GM12878 (cell line): ENCODE measurements at regions not wholly inside any gene's neighbourhood (a gene's known extent, or its start where the extent isn't known, plus 50 kb on each side); places are given as distances from the start of the nearest gene placed in this dataset.

Experiments used
- ATAC-seq: fragments of 200-7000 bp; cut with Tn5 transposase; 3 replicates; pipeline ENCODE4 v1.9.1; 2020; ENCODE audit warnings: mild to moderate bottlenecking, moderate library complexity
- BruUV-seq: library from RNA; stranded (reverse); fragments of 400-500 nt; replicated peaks from 2 replicates; lab custom pipeline; 2021; lab: Mats Ljungman, UMichigan
- CTCF ChIA-PET: fragments of 300-600 bp; sonication (Branson Sonifier 250); formaldehyde crosslinking; extraction: SDS; loops from one replicate; lab custom pipeline; 2021; ENCODE audit warnings: inconsistent platforms; lab: Yijun Ruan, JAX
- POLR2A ChIA-PET: fragments of 350-600 bp; formaldehyde crosslinking; extraction: SDS; loops from one replicate; lab custom pipeline; 2021; ENCODE audit warnings: inconsistent platforms; lab: Charles Lee
- RAD21 ChIA-PET: fragments of 300-600 bp; sonication (Branson Sonifier 250); formaldehyde crosslinking; loops from one replicate; lab custom pipeline; 2023; ENCODE audit warnings: antibody characterized with exemption; ENCODE audit not compliant: unreplicated experiment; lab: Charles Lee
- SMC1A ChIA-PET: fragments of 300-600 bp; sonication (Branson Sonifier 250); formaldehyde crosslinking; loops from one replicate; lab custom pipeline; 2023; ENCODE audit not compliant: unreplicated experiment, uncharacterized antibody; lab: Charles Lee
- DNase-seq: peaks from one replicate; pipeline ENCODE4 v3.0.0-alpha.2; 2011; ENCODE audit warnings: low read depth, low spot score
- FAIRE-seq: peaks from 3 replicates; lab custom pipeline; 2011; peaks lifted over from hg19 to GRCh38; lab: Jason Lieb, UNC
- H2AFZ ChIP-seq: 2 replicates; pipeline ENCODE4 v1.6.0; 2011; ENCODE audit warnings: low read depth, low read length, control low read depth; ENCODE audit not compliant: control insufficient read depth
- H3K27ac ChIP-seq: 2 replicates; pipeline ENCODE4 v1.5.1; 2011; ENCODE audit warnings: control low read depth; ENCODE audit not compliant: control insufficient read depth, insufficient read depth
- H3K27me3 ChIP-seq, 2 experiments: replicated peaks in 1 of 2; 2 replicates each; pipeline versions ENCODE4 v1.6.0 to v1.6.1; 2011; ENCODE audit warnings: low read length in 1 of 2; ENCODE audit not compliant: control insufficient read depth in 2 of 2, insufficient read depth in 2 of 2
- H3K36me3 ChIP-seq, 2 experiments: 2 replicates each; pipeline ENCODE4 v1.5.1; 2011; ENCODE audit warnings: low read length in 1 of 2; ENCODE audit not compliant: control insufficient read depth in 2 of 2, insufficient read depth in 2 of 2
- H3K4me1 ChIP-seq: 2 replicates; pipeline ENCODE4 v1.6.1; 2011; ENCODE audit warnings: mild to moderate bottlenecking, low read length, moderate library complexity, mixed read lengths; ENCODE audit not compliant: control insufficient read depth, insufficient read depth
- H3K4me2 ChIP-seq: 2 replicates; pipeline ENCODE4 v1.6.0; 2011; ENCODE audit warnings: control low read depth; ENCODE audit not compliant: control insufficient read depth, insufficient read depth
- H3K4me3 ChIP-seq: fragments of 200-600 bp; sonication (generic); 2 replicates; pipeline ENCODE4 v1.5.1; 2016
- H3K79me2 ChIP-seq: 2 replicates; pipeline ENCODE4 v1.6.0; 2011; ENCODE audit warnings: low read length; ENCODE audit not compliant: control insufficient read depth, insufficient read depth
- H3K9ac ChIP-seq: 2 replicates; pipeline ENCODE4 v1.8.0; 2011; ENCODE audit warnings: low read length, control low read depth, mixed read lengths; ENCODE audit not compliant: control insufficient read depth, insufficient read depth
- H3K9me3 ChIP-seq: replicated peaks from 3 replicates; pipeline ENCODE4 v1.5.1; 2011; ENCODE audit warnings: mild to moderate bottlenecking, low read length; ENCODE audit not compliant: control insufficient read depth, insufficient read depth
- H4K20me1 ChIP-seq: 2 replicates; pipeline ENCODE4 v1.6.0; 2011; ENCODE audit not compliant: control insufficient read depth, insufficient read depth
- BHLHE40 ChIP-seq, 2 experiments: fragments of 450-650 bp in 1 of 2; IDR thresholded peaks; 2 replicates each; pipeline ENCODE4 v1.6.1; 2011 to 2017; ENCODE audit warnings: low read depth in 2 of 2, borderline replicate concordance in 1 of 2, improper control_type of control experiment in 1 of 2, low read length in 1 of 2, mild to moderate bottlenecking in 1 of 2
- CHD4 ChIP-seq: fragments of 200-600 bp; sonication (generic); IDR thresholded peaks from 2 replicates; pipeline ENCODE4 v1.6.1; 2016; ENCODE audit warnings: mild to moderate bottlenecking
- FOS ChIP-seq: IDR thresholded peaks from 3 replicates; pipeline ENCODE4 v1.6.1; 2011; ENCODE audit warnings: borderline replicate concordance; ENCODE audit not compliant: insufficient read length; ENCODE audit errors: extremely low read depth
- IKZF1 ChIP-seq: fragments of 450-650 bp; conservative IDR thresholded peaks from 2 replicates; pipeline ENCODE4 v1.6.1; 2017; ENCODE audit warnings: antibody characterized with exemption, mild to moderate bottlenecking
- MTA2 ChIP-seq: fragments of 450-650 bp; IDR thresholded peaks from 2 replicates; pipeline ENCODE4 v1.6.1; 2016; ENCODE audit warnings: low read depth, mild to moderate bottlenecking, moderate library complexity
- NFIC ChIP-seq: IDR thresholded peaks from 2 replicates; pipeline ENCODE4 v1.6.1; 2012; ENCODE audit warnings: low read depth, mild to moderate bottlenecking, inconsistent platforms, low read length, moderate library complexity
- NRF1 ChIP-seq: conservative IDR thresholded peaks from 2 replicates; pipeline ENCODE4 v1.6.1; 2011; ENCODE audit warnings: mild to moderate bottlenecking, low read depth, low read length, improper control_type of control experiment
- POLR2AphosphoS2 ChIP-seq: IDR thresholded peaks from 2 replicates; pipeline ENCODE4 v1.6.1; 2011; ENCODE audit warnings: low read depth, mild to moderate bottlenecking, low read length, improper control_type of control experiment, moderate library complexity
- TARDBP ChIP-seq: IDR thresholded peaks from 2 replicates; pipeline ENCODE4 v1.6.1; 2016; ENCODE audit warnings: borderline replicate concordance
- YY1 ChIP-seq: IDR thresholded peaks from 2 replicates; pipeline ENCODE4 v1.6.1; 2011; ENCODE audit warnings: low read depth, mild to moderate bottlenecking, low read length
- WGBS: methylation state at CpG from one replicate; pipeline ENCODE4 v1.1.6; 2016; ENCODE audit warnings: low lambda C conversion rate; ENCODE audit not compliant: insufficient replicate concordance, insufficient coverage; ENCODE audit errors: missing lambda C conversion rate; 5-methylcytosine and 5-hydroxymethylcytosine counted together
- in situ Hi-C: fragments of 300-500 bp; cut with MboI; formaldehyde crosslinking; loops from 9 replicates; pipeline ENCODE4 v1.14.3; 2018; ENCODE audit warnings: mixed read lengths
- intact Hi-C: fragments of 100-400 bp; cut with micrococcal nuclease; formaldehyde crosslinking; loops from one replicate; pipeline ENCODE4 v1.14.2; 2022; ENCODE audit not compliant: unreplicated experiment

DNA sequence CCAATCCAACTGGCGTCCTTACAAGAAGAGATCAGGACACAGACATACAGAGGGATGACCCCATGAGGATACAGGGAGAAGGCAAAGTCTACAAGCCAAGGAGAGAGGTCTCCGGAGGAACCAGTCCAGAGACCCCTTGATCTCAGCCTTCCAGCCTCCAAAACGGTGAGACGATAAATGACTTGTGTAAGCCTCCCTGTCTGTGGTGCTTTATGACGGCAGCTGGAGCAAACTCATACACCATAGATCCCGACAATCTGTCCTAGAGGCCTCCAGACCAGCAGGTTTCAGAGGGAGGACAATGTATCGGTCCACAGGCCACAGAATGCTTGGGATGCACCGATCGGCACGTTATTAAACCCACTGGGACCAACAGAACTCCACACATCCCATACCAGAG lies 383.3 kb downstream of the SHANK2 start:
- no peak overlapping the region for H3K9ac ChIP-seq
- no peak for TF ChIP-seq BHLHE40 (IDR thresholded peaks at IDR 0.05; ENCODE audit: borderline replicate concordance in 1 of 2, low read depth in 2 of 2, low read length in 1 of 2)
- TF ChIP-seq POLR2AphosphoS2 = no peak
- no peak for TF ChIP-seq FOS
- TF ChIP-seq IKZF1 = no peak
- TF ChIP-seq YY1 = no peak
- no peak for TF ChIP-seq CHD4
- TF ChIP-seq MTA2 = no peak
- H4K20me1 ChIP-seq = no peaks in the 10 kb centered on the region
- POLR2A ChIA-PET = no interaction called here
- DNase-seq = no peak
- H3K4me1 ChIP-seq = no peaks in the 10 kb centered on the region
- 46% methylated on average over 10 of the region's 10 CpGs for WGBS
- no peak overlapping the region for H3K27ac ChIP-seq
- SMC1A ChIA-PET = no interaction called here
- no peaks in the 10 kb centered on the region for H3K9me3 ChIP-seq
- in situ Hi-C loops (no loop called here), intact Hi-C loops (no loop called here)
- CTCF ChIA-PET = no interaction called here
- BruUV-seq = no TSS peak
- no peaks in the 10 kb centered on the region for H3K27me3 ChIP-seq
- H3K4me2 ChIP-seq = no peak overlapping the region
- no peak for FAIRE-seq
- RAD21 ChIA-PET = no interaction called here
- ATAC-seq = no peak
- no peaks in the 10 kb centered on the region for H3K79me2 ChIP-seq
- H3K4me3 ChIP-seq = no peak overlapping the region
- H3K36me3 ChIP-seq = no peaks in the 10 kb centered on the region
- no peak overlapping the region for H2AFZ ChIP-seq

DNA sequence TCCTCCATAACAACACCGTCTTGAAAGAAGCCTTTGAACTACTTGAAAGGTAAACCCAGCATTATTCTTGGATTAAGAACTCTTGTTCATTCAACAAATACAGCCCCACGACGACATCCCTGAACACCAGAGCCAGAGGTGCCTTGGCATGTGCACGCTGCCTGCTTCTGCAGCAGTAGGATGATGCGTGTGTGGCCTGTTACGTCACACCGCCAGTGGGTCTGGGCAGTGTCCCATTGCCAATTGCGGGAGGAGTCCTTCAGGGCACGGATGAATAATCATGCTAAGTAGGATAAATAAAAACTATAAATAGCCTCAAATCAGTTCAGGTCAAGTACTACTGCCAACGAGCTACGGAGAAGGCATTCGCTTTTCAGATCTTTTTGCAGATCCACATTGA lies 380.5 kb downstream of the SHANK2 start:
- H2AFZ ChIP-seq = no peak overlapping the region
- ATAC-seq = no peak
- H3K79me2 ChIP-seq = no peaks in the 10 kb centered on the region
- no peaks in the 10 kb centered on the region for H3K27me3 ChIP-seq
- no peak overlapping the region for H3K4me3 ChIP-seq
- no peaks in the 10 kb centered on the region for H3K9me3 ChIP-seq
- H3K4me1 ChIP-seq = no peaks in the 10 kb centered on the region
- no peak for FAIRE-seq
- intact Hi-C loops = no loop called here
- CTCF ChIA-PET = no interaction called here
- H4K20me1 ChIP-seq = no peaks in the 10 kb centered on the region
- no TSS peak for BruUV-seq
- no peak for DNase-seq
- no peak for TF ChIP-seq TARDBP
- TF ChIP-seq NRF1 = no peak
- no peak for TF ChIP-seq NFIC
- in situ Hi-C loops = no loop called here
- POLR2A ChIA-PET = no interaction called here
- WGBS = 49% methylated on average over 12 of the region's 12 CpGs
- RAD21 ChIA-PET = no interaction called here
- H3K27ac ChIP-seq = no peak overlapping the region
- SMC1A ChIA-PET = no interaction called here
- no peaks in the 10 kb centered on the region for H3K36me3 ChIP-seq
- no peak overlapping the region for H3K4me2 ChIP-seq
- no peak overlapping the region for H3K9ac ChIP-seq
